ENCODE measurements at regions not wholly inside any gene's neighbourhood (a gene's known extent, or its start where the extent isn't known, plus 50 kb on each side); places are given as distances from the start of the nearest gene placed in this dataset.

GRCh38 chr15:61393524-61393923 is 164.4 kb upstream of the RORA start:
- Histone ChIP-seq H3K36me3 (ENCODE audit: insufficient read depth, low read length) (no peaks in the 10 kb centered on the region), H3K9me3 (replicated peaks; ENCODE audit: low read length) (no peaks in the 10 kb centered on the region), H3K27me3 (ENCODE audit: control insufficient read depth, insufficient read depth, low read length) (no peaks in the 10 kb centered on the region), H3K9ac (ENCODE audit: low read depth, low read length) (no peak overlapping the region), H3K4me2 (ENCODE audit: low read length) (no peak overlapping the region), H3K4me1 (ENCODE audit: control insufficient read depth, insufficient read depth, low read length) (no peaks in the 10 kb centered on the region), H3K4me3 (ENCODE audit: low read length) (no peak overlapping the region)

GRCh38 chr15:61390138-61390537 is 161.0 kb upstream of the RORA start:
- Histone ChIP-seq H3K4me1 (ENCODE audit: control insufficient read depth, insufficient read depth, low read length) (no peaks in the 10 kb centered on the region), H3K4me2 (ENCODE audit: low read length) (no peak overlapping the region), H3K27me3 (ENCODE audit: control insufficient read depth, insufficient read depth, low read length) (no peaks in the 10 kb centered on the region), H3K9me3 (replicated peaks; ENCODE audit: low read length) (no peaks in the 10 kb centered on the region), H3K36me3 (ENCODE audit: insufficient read depth, low read length) (no peaks in the 10 kb centered on the region), H3K4me3 (ENCODE audit: low read length) (no peak overlapping the region), H3K9ac (ENCODE audit: low read depth, low read length) (no peak overlapping the region)

- Histone ChIP-seq H3K4me1 (ENCODE audit: control insufficient read depth, insufficient read depth, low read length) (no peaks in the 10 kb centered on the region), H3K4me2 (ENCODE audit: low read length) (no peak overlapping the region), H3K27me3 (ENCODE audit: control insufficient read depth, insufficient read depth, low read length) (no peaks in the 10 kb centered on the region), H3K36me3 (ENCODE audit: insufficient read depth, low read length) (no peaks in the 10 kb centered on the region), H3K4me3 (ENCODE audit: low read length) (no peak overlapping the region), H3K9me3 (replicated peaks; ENCODE audit: low read length) (no peaks in the 10 kb centered on the region), H3K9ac (ENCODE audit: low read depth, low read length) (no peak overlapping the region)
Observed at GRCh38 chr15:61389334-61390028, 160.4 kb upstream of the RORA start.

GRCh38 chr15:61387675-61388074 is 158.6 kb upstream of the RORA start:
- no peaks in the 10 kb centered on the region for H3K9me3 ChIP-seq (replicated peaks; ENCODE audit: low read length)
- H3K9ac ChIP-seq (ENCODE audit: low read depth, low read length) = no peak overlapping the region
- H3K4me2 ChIP-seq (ENCODE audit: low read length) = no peak overlapping the region
- peaks cover 14% of the 10 kb centered on the region for H3K4me1 ChIP-seq (ENCODE audit: control insufficient read depth, insufficient read depth, low read length)
- H3K36me3 ChIP-seq (ENCODE audit: insufficient read depth, low read length) = no peaks in the 10 kb centered on the region
- H3K27me3 ChIP-seq (ENCODE audit: control insufficient read depth, insufficient read depth, low read length) = no peaks in the 10 kb centered on the region
- H3K4me3 ChIP-seq (ENCODE audit: low read length) = no peak overlapping the region

GRCh38 chr15:61383421-61383820 is 154.3 kb upstream of the RORA start:
- peak overlapping the region; percentile 60 for H3K9ac ChIP-seq (ENCODE audit: low read depth, low read length)
- H3K4me1 ChIP-seq (ENCODE audit: control insufficient read depth, insufficient read depth, low read length) = peaks cover 17% of the 10 kb centered on the region
- H3K4me2 ChIP-seq (ENCODE audit: low read length) = peak overlapping the region; percentile 61
- no peaks in the 10 kb centered on the region for H3K36me3 ChIP-seq (ENCODE audit: insufficient read depth, low read length)
- H3K27me3 ChIP-seq (ENCODE audit: control insufficient read depth, insufficient read depth, low read length) = no peaks in the 10 kb centered on the region
- H3K4me3 ChIP-seq (ENCODE audit: low read length) = peak overlapping the region; percentile 43
- no peaks in the 10 kb centered on the region for H3K9me3 ChIP-seq (replicated peaks; ENCODE audit: low read length)

- H3K9me3 ChIP-seq (replicated peaks; ENCODE audit: low read length) = no peaks in the 10 kb centered on the region
- H3K27me3 ChIP-seq (ENCODE audit: control insufficient read depth, insufficient read depth, low read length) = no peaks in the 10 kb centered on the region
- no peaks in the 10 kb centered on the region for H3K36me3 ChIP-seq (ENCODE audit: insufficient read depth, low read length)
- H3K4me3 ChIP-seq (ENCODE audit: low read length) = peak overlapping the region; percentile 43
- peak overlapping the region; percentile 60 for H3K9ac ChIP-seq (ENCODE audit: low read depth, low read length)
- H3K4me2 ChIP-seq (ENCODE audit: low read length) = peak overlapping the region; percentile 61
- H3K4me1 ChIP-seq (ENCODE audit: control insufficient read depth, insufficient read depth, low read length) = peaks cover 17% of the 10 kb centered on the region
Observed at GRCh38 chr15:61382927-61383326, 153.8 kb upstream of the RORA start.

GRCh38 chr15:61381501-61381900 is 152.4 kb upstream of the RORA start:
- Histone ChIP-seq H3K9ac (ENCODE audit: low read depth, low read length) (no peak overlapping the region), H3K4me3 (ENCODE audit: low read length) (no peak overlapping the region), H3K27me3 (ENCODE audit: control insufficient read depth, insufficient read depth, low read length) (no peaks in the 10 kb centered on the region), H3K4me2 (ENCODE audit: low read length) (no peak overlapping the region), H3K36me3 (ENCODE audit: insufficient read depth, low read length) (no peaks in the 10 kb centered on the region), H3K9me3 (replicated peaks; ENCODE audit: low read length) (no peaks in the 10 kb centered on the region), H3K4me1 (ENCODE audit: control insufficient read depth, insufficient read depth, low read length) (peaks cover 17% of the 10 kb centered on the region)

- Histone ChIP-seq H3K9ac (ENCODE audit: low read depth, low read length) (no peak overlapping the region), H3K4me2 (ENCODE audit: low read length) (no peak overlapping the region), H3K4me3 (ENCODE audit: low read length) (no peak overlapping the region), H3K4me1 (ENCODE audit: control insufficient read depth, insufficient read depth, low read length) (peaks cover 17% of the 10 kb centered on the region), H3K27me3 (ENCODE audit: control insufficient read depth, insufficient read depth, low read length) (no peaks in the 10 kb centered on the region), H3K9me3 (replicated peaks; ENCODE audit: low read length) (no peaks in the 10 kb centered on the region), H3K36me3 (ENCODE audit: insufficient read depth, low read length) (no peaks in the 10 kb centered on the region)
Observed at GRCh38 chr15:61380270-61380669, 151.2 kb upstream of the RORA start.

GRCh38 chr15:61379005-61379404 is 149.9 kb upstream of the RORA start:
- Histone ChIP-seq H3K4me3 (ENCODE audit: low read length) (no peak overlapping the region), H3K9me3 (replicated peaks; ENCODE audit: low read length) (no peaks in the 10 kb centered on the region), H3K4me2 (ENCODE audit: low read length) (no peak overlapping the region), H3K9ac (ENCODE audit: low read depth, low read length) (no peak overlapping the region), H3K27me3 (ENCODE audit: control insufficient read depth, insufficient read depth, low read length) (no peaks in the 10 kb centered on the region), H3K4me1 (ENCODE audit: control insufficient read depth, insufficient read depth, low read length) (peaks cover 16% of the 10 kb centered on the region), H3K36me3 (ENCODE audit: insufficient read depth, low read length) (no peaks in the 10 kb centered on the region)

GRCh38 chr15:61376961-61377360 is 147.9 kb upstream of the RORA start:
- no peaks in the 10 kb centered on the region for H3K36me3 ChIP-seq (ENCODE audit: insufficient read depth, low read length)
- H3K9me3 ChIP-seq (replicated peaks; ENCODE audit: low read length) = no peaks in the 10 kb centered on the region
- no peak overlapping the region for H3K9ac ChIP-seq (ENCODE audit: low read depth, low read length)
- peaks cover 7% of the 10 kb centered on the region for H3K27me3 ChIP-seq (ENCODE audit: control insufficient read depth, insufficient read depth, low read length)
- H3K4me1 ChIP-seq (ENCODE audit: control insufficient read depth, insufficient read depth, low read length) = no peaks in the 10 kb centered on the region
- H3K4me3 ChIP-seq (ENCODE audit: low read length) = no peak overlapping the region
- no peak overlapping the region for H3K4me2 ChIP-seq (ENCODE audit: low read length)

GRCh38 chr15:61376516-61376915 is 147.4 kb upstream of the RORA start:
- Histone ChIP-seq H3K4me2 (ENCODE audit: low read length) (no peak overlapping the region), H3K27me3 (ENCODE audit: control insufficient read depth, insufficient read depth, low read length) (peaks cover 8% of the 10 kb centered on the region), H3K4me3 (ENCODE audit: low read length) (no peak overlapping the region), H3K36me3 (ENCODE audit: insufficient read depth, low read length) (no peaks in the 10 kb centered on the region), H3K9ac (ENCODE audit: low read depth, low read length) (no peak overlapping the region), H3K9me3 (replicated peaks; ENCODE audit: low read length) (no peaks in the 10 kb centered on the region), H3K4me1 (ENCODE audit: control insufficient read depth, insufficient read depth, low read length) (no peaks in the 10 kb centered on the region)

- no peaks in the 10 kb centered on the region for H3K4me1 ChIP-seq (ENCODE audit: control insufficient read depth, insufficient read depth, low read length)
- no peak overlapping the region for H3K4me2 ChIP-seq (ENCODE audit: low read length)
- no peak overlapping the region for H3K4me3 ChIP-seq (ENCODE audit: low read length)
Observed at GRCh38 chr15:61374848-61375247, 145.7 kb upstream of the RORA start.

More at GRCh38 chr15:61374848-61375247, 145.7 kb upstream of the RORA start:
- peaks cover 8% of the 10 kb centered on the region for H3K27me3 ChIP-seq (ENCODE audit: control insufficient read depth, insufficient read depth, low read length)
- no peaks in the 10 kb centered on the region for H3K36me3 ChIP-seq (ENCODE audit: insufficient read depth, low read length)
- H3K9ac ChIP-seq (ENCODE audit: low read depth, low read length) = no peak overlapping the region
- no peaks in the 10 kb centered on the region for H3K9me3 ChIP-seq (replicated peaks; ENCODE audit: low read length)
